Keratinocyte (primary cell): ENCODE measurements at regions not wholly inside any gene's neighbourhood (a gene's known extent, or its start where the extent isn't known, plus 50 kb on each side); places are given as distances from the start of the nearest gene placed in this dataset.

ENCODE experiments used
- CTCF ChIP-seq, 3 experiments: IDR thresholded peaks in 1 of 3; conservative IDR thresholded peaks in 1 of 3; optimal IDR thresholded peaks in 1 of 3; 2 replicates in 2 of 3; 3 replicates in 1 of 3; pipeline versions ENCODE3 to v1.5.1; 2011; ENCODE audit warnings: low read length in 3 of 3, mild to moderate bottlenecking in 3 of 3, moderate library complexity in 2 of 3, control low read depth in 1 of 3, inconsistent platforms in 1 of 3; ENCODE audit not compliant: insufficient read depth in 2 of 3; ENCODE audit errors: extremely low read depth in 1 of 3
- EZH2 ChIP-seq: IDR thresholded peaks from one replicate; pipeline ENCODE4 v1.6.1; 2012; ENCODE audit warnings: inconsistent platforms, mild to moderate bottlenecking, low read length, moderate library complexity

- no peak for TF ChIP-seq CTCF (optimal IDR thresholded peaks at IDR 0.05 in 1 of 3, IDR thresholded peaks at IDR 0.05 in 1 of 3, conservative IDR thresholded peaks at IDR 0.05 in 1 of 3; ENCODE audit: extremely low read depth in 1 of 3, insufficient read depth in 2 of 3, low read length in 3 of 3)
- no peak for TF ChIP-seq EZH2
These were observed 92.5 kb downstream of the PCDH1 start for GRCh38 chr5:141785711-141786110.
